NCI-H82 (cell line): ENCODE measurements at regions not wholly inside any gene's neighbourhood (a gene's known extent, or its start where the extent isn't known, plus 50 kb on each side); places are given as distances from the start of the nearest gene placed in this dataset.
A peak's percentile ranks its signal among the peaks of the same experiment; 100 is the strongest.

Experiments used
- DNase-seq: peaks from one replicate; lab custom pipeline; 2025; lab: John Stamatoyannopoulos, UW

DNA sequence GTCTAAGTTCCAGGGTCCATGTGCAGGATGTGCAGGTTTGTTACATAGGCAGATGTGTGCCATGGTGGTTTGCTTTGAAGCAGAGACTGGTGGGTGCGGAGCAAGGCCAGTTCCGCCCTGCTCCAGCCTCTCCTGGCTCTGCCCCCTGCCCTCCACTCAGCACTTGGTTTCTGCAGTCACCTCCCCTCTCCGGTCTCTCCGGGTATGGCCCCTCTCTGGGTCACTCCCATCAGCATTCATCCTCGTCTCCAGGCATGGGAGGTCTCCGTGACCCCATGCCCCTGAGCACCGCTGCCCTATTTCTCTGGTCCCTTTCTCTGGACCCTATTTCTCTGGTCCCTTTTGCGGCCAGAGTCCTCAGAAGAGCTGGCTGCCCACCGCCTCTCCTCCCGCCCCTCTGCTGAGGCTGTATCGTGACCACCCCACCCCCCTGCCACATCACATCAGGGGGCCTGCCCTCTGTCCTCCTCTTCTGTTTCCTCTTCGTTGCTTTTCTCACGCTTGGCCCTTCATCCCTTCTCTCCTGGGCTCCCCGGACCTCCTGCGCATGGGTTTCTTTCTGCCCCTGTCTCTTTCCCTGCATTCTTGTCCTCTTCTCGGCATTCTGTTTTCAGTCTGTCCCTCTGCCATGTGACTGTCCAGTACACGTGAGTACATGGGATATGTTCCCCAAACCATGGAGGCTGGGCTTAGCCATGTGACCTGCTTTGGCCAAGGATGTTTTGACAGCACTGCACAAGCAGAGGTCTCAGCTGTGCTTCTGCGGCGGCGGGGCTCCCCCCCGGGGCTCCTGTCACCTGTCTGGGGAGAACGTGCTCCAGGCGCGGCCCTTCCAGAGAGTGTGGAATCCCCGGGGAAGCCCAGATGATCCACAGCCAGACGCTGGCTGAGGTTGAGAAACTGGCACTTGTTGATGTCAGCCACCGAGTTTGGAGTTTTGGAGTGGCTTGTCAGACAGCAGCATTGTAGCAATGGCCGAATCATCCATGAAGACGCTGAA lies 54.4 kb upstream of the C1orf174 start:
- no peak for DNase-seq

DNA sequence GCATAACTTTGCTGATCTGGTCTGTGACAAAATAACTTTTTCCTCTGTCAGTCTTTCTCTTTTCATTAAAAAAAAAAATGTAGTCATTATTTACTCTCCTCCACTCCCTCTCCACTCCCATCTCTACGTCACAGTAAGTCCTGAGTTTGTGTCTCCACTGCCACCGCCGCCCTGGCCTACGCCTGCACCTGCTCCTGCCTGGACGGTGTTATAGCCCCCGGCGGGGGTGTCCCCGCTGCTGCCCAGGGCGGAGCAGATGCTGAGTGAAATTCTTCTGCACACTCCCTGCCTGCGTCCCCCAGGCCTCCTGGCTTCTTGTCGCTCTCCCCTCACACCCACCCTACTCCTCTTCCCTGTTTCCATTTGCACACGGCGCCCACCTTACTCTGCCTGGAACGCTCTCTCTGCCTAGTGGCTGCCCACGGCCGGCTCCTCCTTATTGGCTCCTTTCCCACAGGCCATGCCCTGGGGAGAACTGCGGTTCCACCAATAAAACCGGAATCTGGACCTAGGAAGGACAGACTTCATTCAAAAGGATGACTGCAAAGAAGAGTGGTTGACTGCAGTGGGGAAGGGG lies 55.2 kb upstream of the C1orf174 start:
- DNase-seq, result no peak

DNA sequence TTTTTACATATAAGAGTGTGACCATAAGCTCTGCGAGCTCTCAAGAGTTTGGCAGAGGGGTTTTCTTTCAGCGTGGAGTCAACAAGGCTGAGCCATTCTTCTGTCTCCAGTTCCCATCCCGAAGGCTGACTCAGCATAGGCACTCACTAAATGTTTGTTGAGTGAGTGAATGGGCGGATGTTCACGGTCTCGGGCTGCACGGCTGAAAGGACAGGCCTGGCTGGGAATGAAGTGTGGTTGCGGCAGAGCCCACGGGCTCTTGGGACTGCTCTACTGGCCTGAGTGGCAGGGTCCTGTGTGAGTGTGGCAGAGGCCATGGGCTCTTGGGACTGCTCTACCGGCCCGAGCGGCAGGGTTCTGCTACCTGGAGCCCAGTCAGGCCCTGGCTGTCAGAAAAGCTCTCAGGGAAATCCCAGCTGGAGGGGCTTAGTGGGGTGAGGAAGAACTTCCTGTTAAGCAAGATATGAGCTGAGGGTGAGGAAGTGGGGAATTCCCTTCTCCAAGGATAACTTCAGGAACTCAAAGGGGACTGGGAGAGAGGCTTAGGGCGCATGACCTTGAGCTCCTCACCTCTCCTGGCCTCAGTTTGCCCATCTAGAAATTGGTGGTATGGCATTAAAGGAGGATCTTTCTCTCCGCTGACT lies 56.6 kb upstream of the C1orf174 start:
- DNase-seq, result peak; percentile 22

DNA sequence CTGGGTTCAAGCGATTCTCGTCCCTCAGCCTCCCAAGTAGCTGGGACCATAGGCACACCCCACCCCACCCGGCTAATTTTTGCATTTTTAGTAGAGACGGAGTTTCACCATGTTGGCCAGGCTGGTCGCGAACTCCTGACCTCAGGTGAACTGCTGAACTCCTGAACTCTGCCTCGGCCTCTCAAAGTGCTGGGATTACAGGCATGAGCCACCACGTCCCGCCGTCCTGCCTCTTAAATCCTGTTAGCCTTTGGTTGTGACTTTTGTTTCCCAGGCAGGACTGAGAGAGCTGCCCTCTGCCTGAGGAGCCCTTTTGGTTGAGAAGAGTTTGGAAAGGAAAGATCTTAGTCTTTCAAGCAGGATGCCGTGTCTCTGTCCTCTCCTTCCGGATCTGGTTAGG lies 59.3 kb upstream of the C1orf174 start:
- DNase-seq, result peak; percentile 71

DNA sequence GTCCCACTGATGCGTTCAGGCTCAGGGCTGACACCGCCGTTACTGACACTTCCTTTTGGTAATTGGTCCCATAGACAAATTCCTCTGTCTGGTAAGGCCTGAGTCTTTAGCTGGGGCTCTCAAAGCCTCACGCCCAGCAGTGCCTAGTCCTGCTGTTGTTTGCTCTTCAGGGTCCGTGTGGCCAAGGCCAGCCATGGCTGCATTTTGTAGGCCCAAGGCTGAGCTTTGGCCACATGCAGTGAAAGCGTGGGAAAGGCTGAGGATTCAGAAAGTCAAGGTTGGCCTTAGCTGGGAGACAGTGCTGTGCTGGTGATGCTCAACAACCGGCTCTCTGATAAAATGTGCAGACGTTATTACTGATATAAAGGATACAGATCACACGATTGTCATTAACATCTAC lies 63.5 kb upstream of the C1orf174 start:
- no peak for DNase-seq

DNA sequence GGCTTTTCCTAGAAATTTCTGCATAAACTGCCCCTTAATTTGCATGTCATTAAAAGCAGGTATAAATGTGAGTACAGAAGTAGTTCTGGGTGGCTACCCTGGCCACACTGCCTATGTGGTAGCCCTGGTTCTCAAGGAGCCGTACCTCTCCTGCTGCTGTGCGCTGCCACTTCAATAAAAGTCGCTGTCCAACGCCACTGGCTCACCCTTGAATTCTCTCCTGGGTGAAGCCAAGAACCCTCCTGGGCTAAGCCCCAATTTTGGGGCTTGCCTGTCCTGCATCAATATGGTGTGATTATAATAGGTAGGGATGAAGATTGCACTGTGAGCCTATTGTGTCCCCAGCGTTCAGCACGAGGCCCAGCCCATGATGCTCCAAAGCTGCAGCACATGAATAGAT lies 65.6 kb upstream of the C1orf174 start:
- DNase-seq, result no peak

DNA sequence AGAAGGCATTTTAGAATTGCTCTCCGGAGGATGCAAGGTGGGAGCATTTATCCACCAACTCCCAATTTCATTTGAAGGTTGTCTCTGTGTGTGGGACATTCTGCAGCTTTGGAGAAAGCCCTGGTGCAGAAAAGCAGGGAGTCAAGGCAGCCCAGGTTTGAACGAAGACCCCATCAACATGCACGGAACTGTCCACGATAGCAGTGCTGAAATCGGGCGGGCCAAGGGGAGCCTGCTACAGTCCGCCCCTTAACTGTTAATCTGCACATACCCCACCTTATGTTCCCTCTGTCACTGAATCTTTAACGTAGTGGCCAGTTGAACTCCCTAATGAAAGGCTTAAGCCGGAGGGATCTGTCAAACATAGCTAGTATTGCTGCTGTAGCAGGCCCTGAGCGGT lies 68.8 kb upstream of the C1orf174 start:
- DNase-seq, result no peak

DNA sequence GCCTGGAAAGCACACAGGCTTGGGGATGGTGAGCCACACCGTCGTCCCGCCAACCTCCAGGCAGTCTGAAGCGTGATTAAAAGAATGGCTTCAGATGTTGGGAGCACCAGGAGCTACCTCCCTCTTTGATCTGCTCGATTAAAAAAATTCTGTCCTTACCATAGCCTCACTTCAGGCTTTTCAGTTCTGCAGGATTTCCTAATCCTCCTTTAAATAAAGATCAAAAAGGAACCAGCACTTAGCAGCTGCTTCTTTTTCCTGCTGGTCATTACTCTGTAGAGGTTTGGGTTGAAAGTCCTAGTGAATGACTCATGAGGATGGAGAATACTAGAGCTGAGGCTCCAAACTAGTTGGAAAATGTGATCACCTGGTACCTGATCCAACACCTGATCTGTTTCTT lies 71.9 kb upstream of the C1orf174 start:
- DNase-seq, result no peak

DNA sequence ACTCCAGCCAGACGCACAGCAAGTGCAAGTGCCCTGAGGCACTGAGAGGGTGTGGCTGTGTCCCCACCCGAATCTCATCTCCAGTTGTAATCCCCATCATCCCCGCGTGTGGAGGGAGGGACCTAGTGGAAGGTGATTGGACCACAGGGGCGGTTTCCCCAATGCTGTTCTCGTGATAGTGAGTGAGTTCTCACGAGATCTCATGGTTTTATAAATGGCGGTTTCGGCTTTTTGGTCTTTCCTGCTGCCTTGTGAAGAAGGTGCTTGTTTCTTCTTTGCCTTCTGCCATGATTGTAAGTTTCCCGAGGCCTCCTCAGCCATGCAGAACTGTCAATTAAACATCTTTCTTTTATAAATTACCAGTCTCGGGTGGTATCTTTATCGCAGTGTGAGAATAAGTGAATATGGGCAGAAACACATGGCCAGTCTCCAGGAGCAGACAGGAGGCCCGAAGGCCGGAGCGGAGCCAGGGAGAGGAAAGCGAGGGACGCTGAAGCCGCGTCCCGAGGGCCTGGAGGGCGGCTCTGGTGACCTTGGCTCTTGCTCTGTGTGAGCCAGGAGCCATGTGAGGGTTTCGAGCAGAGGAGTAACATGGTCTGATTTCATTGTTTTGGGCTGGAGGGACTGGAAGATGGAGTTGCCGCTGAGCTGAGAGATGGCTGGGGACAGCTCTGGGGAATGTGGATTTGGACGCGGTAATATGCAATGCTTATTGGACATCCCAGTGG lies 76.0 kb upstream of the C1orf174 start:
- DNase-seq, result no peak

DNA sequence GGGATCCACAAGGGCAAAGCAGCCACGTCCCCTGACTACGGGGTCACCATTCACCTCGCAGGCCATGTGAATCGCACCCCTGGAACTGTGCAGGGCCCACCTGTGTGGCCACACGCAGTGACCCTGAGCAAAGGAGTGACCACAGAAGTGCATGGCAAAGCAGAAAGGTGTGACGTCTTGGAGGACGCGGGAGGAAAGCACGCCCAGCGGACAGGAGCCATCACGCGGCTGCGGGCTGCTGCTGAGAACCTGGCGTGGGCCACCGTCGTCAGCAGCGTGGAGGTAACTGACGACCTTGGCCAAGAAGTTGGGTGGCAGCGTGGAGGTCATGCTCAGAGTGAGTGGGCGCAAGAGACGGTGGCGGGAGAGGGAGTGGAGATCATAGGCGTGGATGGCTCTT lies 76.7 kb upstream of the C1orf174 start:
- DNase-seq, result no peak

DNA sequence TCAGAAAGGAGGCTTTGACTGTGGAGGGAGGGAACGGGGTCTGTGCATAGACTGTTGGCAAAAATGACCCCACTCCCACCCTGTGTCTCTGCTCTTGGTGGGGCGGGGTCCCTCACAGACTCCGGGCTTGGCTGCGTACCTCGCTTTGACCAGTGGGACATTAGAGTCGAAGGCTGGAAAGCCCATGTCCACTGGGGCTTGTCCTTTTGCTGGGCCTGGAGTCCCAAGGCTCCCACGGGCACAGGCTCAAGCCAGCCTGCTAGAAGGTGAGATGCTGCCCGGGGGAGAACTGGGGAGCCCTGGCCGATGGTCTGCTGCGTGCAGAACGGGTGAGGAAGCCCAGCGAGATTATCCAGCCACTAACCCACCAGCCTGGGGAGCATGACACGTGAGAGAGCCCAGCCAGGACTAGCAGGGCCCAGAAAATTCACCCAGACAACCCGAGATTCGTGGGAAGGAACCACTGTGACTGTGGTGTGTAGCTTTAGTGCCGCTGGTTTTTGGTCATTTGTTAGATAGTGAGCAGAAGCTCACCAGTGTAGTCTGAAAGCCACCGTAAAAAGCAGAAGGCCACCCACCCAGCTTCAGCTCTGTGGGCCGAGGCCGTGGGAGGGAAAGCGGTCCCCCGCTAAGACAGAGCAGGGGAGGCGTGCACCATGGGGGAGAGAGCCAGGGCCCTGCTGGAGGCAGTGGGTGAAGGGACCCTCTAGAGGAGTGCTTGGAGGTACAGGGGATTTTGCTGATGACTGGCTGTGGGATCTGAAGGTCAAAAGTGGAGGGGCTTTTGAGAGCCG lies 78.3 kb upstream of the C1orf174 start:
- no peak for DNase-seq

DNA sequence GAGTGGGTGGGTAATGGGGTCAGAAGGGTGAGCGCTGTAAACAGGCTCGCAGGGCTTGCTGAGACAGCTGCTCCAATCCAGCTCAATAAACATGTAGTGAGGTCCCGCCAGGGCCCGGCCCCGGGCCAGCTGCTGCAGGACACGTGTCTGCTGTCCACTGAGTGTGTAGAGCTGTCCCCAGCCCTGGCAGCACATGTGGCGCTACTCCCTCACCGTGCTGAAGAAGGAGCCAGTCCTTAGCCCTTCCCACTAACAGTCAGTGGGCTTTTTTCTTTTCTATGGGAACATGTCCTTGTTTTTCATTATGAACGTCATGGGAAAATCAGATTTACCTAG lies 78.9 kb upstream of the C1orf174 start:
- no peak for DNase-seq

DNA sequence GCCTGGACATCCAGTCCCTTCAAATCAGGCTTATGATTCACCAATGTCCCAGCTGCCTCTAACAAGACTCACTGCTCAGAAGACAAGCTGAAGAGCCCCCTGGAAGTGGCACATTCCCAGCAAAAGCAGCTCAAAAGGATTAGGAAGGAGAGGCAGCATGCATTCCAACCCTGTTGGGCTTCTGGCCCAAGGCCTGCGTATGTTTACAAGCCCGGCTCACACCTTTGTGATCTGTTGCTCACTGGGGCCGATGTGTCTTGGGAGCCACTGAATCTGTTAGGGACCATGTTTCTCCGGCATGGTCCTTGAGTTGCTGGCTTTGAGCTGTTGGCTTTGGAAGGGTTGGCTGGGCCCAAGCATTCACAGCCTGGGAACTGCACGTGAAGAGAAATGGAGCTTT lies 81.2 kb upstream of the C1orf174 start:
- peak; percentile 21 for DNase-seq

DNA sequence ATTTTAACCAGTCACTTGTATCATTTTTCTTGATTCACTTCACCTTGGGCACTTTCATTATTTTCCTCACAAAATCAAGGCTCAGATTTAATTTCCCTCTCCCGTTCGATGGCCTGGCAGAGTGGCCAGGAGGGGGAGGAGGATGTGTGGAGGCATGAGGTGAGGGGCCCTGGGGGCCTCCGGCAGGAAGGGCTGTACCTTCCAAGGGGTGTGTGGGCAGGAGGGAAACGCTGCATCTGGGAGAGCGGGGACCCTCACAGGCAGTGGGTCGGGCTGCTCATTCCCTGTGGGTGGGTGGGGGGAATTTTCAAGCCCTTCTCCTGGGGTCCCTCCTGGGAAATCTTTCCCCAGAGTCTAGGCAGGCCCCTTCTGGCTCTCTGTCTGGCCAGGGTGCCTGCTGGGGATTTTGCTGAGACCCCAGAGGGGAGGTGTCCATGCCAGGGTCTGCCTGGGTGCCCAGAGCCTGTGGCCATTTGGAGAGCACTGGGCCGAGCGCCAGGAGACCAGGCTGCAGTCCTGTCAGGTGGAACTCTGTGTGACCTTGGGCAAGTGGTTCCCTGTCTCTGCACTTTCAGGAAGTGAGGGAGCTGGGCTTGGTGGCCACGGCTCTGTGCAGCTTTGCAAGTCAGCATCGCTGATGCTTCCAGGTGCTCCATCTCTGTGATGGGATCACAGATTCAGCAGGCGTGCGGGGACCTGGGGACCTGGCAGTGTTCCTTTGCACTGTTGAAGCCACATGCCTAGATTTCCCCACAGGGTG lies 81.9 kb upstream of the C1orf174 start:
- no peak for DNase-seq

DNA sequence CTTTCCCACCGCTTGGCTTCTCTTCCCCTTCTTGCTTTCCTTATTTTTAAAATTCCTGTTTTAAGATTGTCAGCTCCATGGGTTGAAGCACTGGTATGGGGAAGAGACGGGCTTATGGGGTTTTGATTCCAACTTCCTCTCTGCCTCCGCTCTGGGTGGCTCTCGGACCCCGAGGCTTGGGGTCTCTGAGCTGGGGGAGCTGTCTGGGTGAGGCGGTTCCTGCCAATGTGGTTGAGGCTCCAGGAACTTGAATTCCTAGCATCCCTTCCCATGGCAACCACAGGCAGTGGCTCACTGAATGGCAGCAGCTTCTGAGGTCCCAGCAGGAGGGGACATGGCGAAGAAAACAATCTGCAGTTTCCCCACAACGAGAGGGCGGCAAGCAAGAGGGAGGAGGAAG lies 83.1 kb upstream of the C1orf174 start:
- no peak for DNase-seq

DNA sequence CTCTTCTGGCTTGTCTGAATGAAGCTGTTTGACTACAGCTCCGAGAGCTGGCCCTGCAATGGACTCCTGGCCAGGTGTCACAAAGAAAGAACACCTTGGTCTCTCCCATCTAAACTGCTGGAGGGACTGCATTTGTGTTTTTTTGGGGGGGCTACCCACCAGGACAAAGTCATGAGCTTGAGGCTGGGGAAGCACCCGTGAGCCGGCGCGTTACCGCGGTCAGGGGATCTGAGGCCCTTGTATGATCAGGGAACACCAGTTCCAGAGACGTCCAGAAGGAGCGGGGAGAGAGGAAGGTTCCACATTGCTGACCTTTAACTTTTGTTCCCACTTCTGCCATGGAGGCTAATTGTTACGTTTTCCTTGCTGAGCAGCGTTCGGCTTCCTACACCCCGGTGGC lies 84.5 kb upstream of the C1orf174 start:
- no peak for DNase-seq

DNA sequence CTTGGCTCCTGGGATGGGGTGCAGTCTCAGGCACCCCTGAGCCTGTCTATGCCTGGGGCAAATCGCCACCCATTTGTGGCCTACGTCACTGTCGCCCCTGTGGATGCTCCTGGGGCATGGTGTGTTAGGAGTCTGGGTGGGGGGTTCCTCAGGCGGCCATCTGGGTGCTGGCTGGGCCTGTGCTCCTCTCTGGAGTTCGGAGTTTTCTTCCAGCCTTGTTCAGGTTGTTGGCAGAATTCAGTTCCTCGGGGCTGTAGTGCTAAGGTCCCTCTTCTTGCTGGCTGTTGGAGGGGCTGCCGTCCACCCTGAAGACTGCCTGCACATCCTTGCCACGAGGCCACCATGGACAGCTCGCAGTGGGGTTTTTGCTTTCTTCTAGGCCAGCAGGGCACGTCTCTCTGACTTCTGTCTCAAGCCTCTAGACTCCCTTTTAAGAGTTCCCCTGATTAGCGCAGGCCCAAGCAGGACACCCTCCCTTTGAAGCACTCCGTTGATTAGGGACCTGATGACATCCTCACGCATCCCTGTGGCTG lies 86.7 kb upstream of the C1orf174 start:
- DNase-seq, result no peak

DNA sequence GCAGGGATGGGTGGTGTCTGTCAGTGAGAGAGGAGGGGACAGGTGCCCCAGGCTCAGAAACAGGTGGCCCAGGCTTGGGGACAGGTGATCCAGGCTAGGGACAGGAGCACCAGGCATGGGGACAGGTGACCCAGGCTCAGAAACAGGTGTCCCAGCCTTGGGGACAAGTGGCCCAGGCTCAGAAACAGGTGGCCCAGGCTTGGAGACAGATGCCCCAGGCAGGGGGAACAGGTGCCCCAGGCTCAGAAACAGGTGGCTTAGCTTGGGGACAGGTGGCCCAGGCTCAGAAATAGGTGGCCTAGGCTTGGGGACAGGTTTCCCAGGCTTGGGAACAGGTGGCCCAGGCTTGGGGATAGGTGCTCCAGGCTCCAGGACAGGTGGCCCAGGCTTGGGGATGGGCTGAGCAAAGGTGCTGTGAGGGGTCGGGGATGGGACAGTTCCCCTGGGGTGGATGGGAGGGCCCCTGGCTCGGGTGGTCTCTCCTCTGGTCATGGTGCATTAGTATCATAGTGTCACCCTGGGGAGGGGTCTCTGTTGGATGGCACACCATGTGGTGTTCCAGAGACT lies 87.7 kb upstream of the C1orf174 start:
- no peak for DNase-seq

DNA sequence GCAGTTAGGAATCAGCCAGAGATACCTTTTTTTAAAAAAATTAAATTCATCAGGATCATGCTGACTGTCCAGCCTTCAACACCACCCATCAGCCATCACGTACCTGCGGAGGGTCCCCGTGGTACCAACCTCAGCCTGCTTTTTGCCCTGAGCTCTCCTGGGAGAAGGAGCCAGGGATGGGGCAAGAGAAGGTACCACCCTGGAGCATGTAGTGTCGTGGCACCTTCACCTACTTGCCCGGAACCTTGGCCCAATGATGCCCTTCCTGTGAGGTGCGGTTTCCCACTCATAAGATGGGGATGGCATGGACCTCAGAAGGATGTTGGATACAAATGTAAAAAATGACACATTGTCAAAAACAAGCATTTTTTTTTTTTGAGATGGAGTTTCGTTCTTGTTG lies 88.4 kb upstream of the C1orf174 start:
- DNase-seq, result no peak

DNA sequence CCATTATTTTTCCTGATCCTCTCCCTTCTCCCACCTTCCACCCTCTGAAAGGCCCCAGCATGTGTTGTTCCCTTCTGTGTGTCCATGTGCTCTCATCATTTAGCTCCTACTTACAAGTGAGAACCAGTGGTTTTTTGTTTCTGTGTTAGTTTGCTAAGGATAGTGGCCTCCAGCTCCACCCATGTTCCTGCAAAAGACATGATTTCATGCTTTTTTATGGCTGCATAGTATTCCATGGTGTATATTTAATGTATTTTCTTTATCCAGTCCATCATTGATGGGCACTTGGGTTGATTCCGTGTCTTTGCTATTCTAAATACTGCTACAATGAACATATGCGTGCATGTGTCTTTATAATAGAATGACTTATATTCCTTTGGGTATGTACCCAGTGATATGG lies 89.4 kb upstream of the C1orf174 start:
- DNase-seq, result no peak
